ENCODE measurements at regions not wholly inside any gene's neighbourhood (a gene's known extent, or its start where the extent isn't known, plus 50 kb on each side); places are given as distances from the start of the nearest gene placed in this dataset.

DNA sequence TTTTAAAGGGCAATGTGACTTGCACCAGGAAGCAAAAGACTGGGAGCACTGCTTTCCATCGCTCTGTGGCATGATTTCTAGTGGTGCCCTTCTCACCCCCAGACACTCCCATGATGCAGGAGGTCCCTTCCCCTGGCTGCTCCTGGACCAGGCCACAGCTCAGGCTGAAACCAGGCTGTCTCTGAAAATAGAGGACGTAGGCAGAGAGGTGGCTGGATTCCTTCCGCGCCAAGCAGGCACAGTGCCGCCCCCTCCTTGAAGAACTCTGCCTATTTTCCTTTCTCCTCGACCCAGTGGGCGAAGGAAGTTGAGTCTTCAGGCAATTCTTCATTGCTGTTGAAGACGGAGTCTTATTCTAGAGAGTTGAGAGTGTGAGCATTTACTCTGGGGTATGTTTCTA, 489.4 kb upstream of the TBL1XR1 start:
- H3K9ac ChIP-seq (ENCODE audit: low read depth, low read length, poor library complexity, severe bottlenecking): peak overlapping the region; percentile 51
- no peaks in the 10 kb centered on the region for H3K36me3 ChIP-seq (ENCODE audit: insufficient read depth, low read length)
- TF ChIP-seq, protein P1, sequence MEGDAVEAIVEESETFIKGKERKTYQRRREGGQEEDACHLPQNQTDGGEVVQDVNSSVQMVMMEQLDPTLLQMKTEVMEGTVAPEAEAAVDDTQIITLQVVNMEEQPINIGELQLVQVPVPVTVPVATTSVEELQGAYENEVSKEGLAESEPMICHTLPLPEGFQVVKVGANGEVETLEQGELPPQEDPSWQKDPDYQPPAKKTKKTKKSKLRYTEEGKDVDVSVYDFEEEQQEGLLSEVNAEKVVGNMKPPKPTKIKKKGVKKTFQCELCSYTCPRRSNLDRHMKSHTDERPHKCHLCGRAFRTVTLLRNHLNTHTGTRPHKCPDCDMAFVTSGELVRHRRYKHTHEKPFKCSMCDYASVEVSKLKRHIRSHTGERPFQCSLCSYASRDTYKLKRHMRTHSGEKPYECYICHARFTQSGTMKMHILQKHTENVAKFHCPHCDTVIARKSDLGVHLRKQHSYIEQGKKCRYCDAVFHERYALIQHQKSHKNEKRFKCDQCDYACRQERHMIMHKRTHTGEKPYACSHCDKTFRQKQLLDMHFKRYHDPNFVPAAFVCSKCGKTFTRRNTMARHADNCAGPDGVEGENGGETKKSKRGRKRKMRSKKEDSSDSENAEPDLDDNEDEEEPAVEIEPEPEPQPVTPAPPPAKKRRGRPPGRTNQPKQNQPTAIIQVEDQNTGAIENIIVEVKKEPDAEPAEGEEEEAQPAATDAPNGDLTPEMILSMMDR (conservative IDR thresholded peaks at IDR 0.05; ENCODE audit: low read length): no peak
- TF ChIP-seq EZH2phosphoT487 (IDR thresholded peaks at IDR 0.05; ENCODE audit: borderline replicate concordance): no peak
- no peaks in the 10 kb centered on the region for H4K20me1 ChIP-seq (ENCODE audit: insufficient read depth, low read length, poor library complexity, severe bottlenecking)
- H3F3A ChIP-seq (ENCODE audit: low read depth): peaks cover 3% of the 10 kb centered on the region; the same call in 1 of the 2 replicates
- H3K9me3 ChIP-seq (ENCODE audit: insufficient read depth, low read depth, low read length): no peaks in the 10 kb centered on the region
- H3K27me3 ChIP-seq (ENCODE audit: insufficient read depth, low read length, poor library complexity, severe bottlenecking): no peaks in the 10 kb centered on the region
- no peak overlapping the region for H3K4me3 ChIP-seq (ENCODE audit: low read length, poor library complexity, severe bottlenecking)
- H3K9me2 ChIP-seq (replicated peaks; ENCODE audit: low read depth, low read length): no peaks in the 10 kb centered on the region
- 0 out of 2 replicates have a peak, but pooled peaks cover 3% of the 10 kb centered on the region for H3K79me2 ChIP-seq (ENCODE audit: insufficient read depth, low read length)
- peaks cover 87% of the 10 kb centered on the region for H3K4me1 ChIP-seq (ENCODE audit: insufficient read depth, low read length, poor library complexity, severe bottlenecking)
- no peak overlapping the region for H3K4me2 ChIP-seq (ENCODE audit: low read depth, low read length, poor library complexity, severe bottlenecking)
- H2AFZ ChIP-seq (ENCODE audit: low read length): no peak overlapping the region

DNA sequence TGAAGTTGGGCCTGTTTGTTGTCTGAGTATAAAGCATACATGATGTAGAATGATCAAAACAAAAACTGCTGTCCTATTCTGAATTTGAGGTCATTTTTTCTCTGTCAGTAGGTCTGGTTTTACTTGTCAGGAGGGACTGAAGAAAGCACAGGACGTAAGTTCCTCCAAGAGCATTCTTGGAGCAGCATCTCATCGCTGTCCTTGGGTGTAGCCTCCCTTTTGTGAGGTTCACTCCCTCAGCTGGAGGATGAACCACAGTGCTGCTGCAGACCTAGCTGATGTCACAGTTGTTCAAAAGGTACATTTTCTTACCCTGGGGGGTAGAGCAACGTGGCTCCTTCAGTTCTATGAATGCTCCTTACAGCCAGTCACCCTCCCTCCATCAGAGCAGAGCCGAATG, 490.0 kb upstream of the TBL1XR1 start:
- H3K4me3 ChIP-seq (ENCODE audit: low read length, poor library complexity, severe bottlenecking): no peak overlapping the region
- H3K9me3 ChIP-seq (ENCODE audit: insufficient read depth, low read depth, low read length): no peaks in the 10 kb centered on the region
- H3F3A ChIP-seq (ENCODE audit: low read depth): peaks cover 3% of the 10 kb centered on the region; the same call in 1 of the 2 replicates
- H3K79me2 ChIP-seq (ENCODE audit: insufficient read depth, low read length): no peaks in the 10 kb centered on the region
- no peaks in the 10 kb centered on the region for H3K27me3 ChIP-seq (ENCODE audit: insufficient read depth, low read length, poor library complexity, severe bottlenecking)
- peaks cover 85% of the 10 kb centered on the region for H3K4me1 ChIP-seq (ENCODE audit: insufficient read depth, low read length, poor library complexity, severe bottlenecking)
- no peaks in the 10 kb centered on the region for H3K36me3 ChIP-seq (ENCODE audit: insufficient read depth, low read length)
- no peaks in the 10 kb centered on the region for H4K20me1 ChIP-seq (ENCODE audit: insufficient read depth, low read length, poor library complexity, severe bottlenecking)
- H2AFZ ChIP-seq (ENCODE audit: low read length): no peak overlapping the region
- no peak for TF ChIP-seq EZH2phosphoT487 (IDR thresholded peaks at IDR 0.05; ENCODE audit: borderline replicate concordance)
- TF ChIP-seq, protein P1 (conservative IDR thresholded peaks at IDR 0.05; ENCODE audit: low read length): no peak
- H3K9me2 ChIP-seq (replicated peaks; ENCODE audit: low read depth, low read length): no peaks in the 10 kb centered on the region
- peak overlapping the region; percentile 51 for H3K9ac ChIP-seq (ENCODE audit: low read depth, low read length, poor library complexity, severe bottlenecking)
- H3K4me2 ChIP-seq (ENCODE audit: low read depth, low read length, poor library complexity, severe bottlenecking): no peak overlapping the region

DNA sequence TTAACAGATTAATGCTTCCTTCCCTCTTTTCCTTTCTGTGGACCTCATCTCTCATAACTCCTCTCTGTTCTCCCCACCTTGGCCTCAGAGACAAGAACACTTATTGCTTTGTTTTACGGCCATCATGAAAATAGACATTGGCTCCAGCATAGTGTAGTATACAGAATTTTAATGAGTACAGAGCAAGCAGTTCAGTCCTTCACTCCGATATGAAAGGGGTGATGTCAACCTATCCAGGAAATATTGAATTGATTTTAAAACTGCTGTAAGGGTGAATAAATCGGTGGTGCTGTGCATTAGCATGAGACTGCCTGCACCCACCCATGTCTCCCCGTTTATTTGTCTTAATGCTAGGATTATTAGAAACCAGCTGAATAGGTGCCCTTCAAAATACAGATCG, 490.9 kb upstream of the TBL1XR1 start:
- no peaks in the 10 kb centered on the region for H3K9me2 ChIP-seq (replicated peaks; ENCODE audit: low read depth, low read length)
- no peaks in the 10 kb centered on the region for H3K36me3 ChIP-seq (ENCODE audit: insufficient read depth, low read length)
- H3K27me3 ChIP-seq (ENCODE audit: insufficient read depth, low read length, poor library complexity, severe bottlenecking): no peaks in the 10 kb centered on the region
- H3F3A ChIP-seq (ENCODE audit: low read depth): peaks cover 3% of the 10 kb centered on the region; the same call in 1 of the 2 replicates
- H3K9me3 ChIP-seq (ENCODE audit: insufficient read depth, low read depth, low read length): no peaks in the 10 kb centered on the region
- no peaks in the 10 kb centered on the region for H3K79me2 ChIP-seq (ENCODE audit: insufficient read depth, low read length)
- no peak overlapping the region for H2AFZ ChIP-seq (ENCODE audit: low read length)
- peaks cover 83% of the 10 kb centered on the region for H3K4me1 ChIP-seq (ENCODE audit: insufficient read depth, low read length, poor library complexity, severe bottlenecking)
- peak overlapping the region; percentile 51 for H3K9ac ChIP-seq (ENCODE audit: low read depth, low read length, poor library complexity, severe bottlenecking)
- H4K20me1 ChIP-seq (ENCODE audit: insufficient read depth, low read length, poor library complexity, severe bottlenecking): no peaks in the 10 kb centered on the region
- TF ChIP-seq, protein P1 (conservative IDR thresholded peaks at IDR 0.05; ENCODE audit: low read length): no peak
- H3K4me2 ChIP-seq (ENCODE audit: low read depth, low read length, poor library complexity, severe bottlenecking): peak overlapping the region; percentile 31
- no peak overlapping the region for H3K4me3 ChIP-seq (ENCODE audit: low read length, poor library complexity, severe bottlenecking)

Measured in Loucy (cell line).